ENCODE measurements at regions not wholly inside any gene's neighbourhood (a gene's known extent, or its start where the extent isn't known, plus 50 kb on each side); places are given as distances from the start of the nearest gene placed in this dataset.
"Not testable (repeated sequence)": the region's sequence is repeated elsewhere in the genome, so short reads cannot be mapped to it uniquely, and the experiment has no call there.

- no peak for DNase-seq (ENCODE audit: low read depth in 1 of 2, low spot score in 1 of 2)
Observed at GRCh38 chr5:77910602-77911188, 134.6 kb upstream of the TBCA start.

- DNase-seq (ENCODE audit: low read depth in 1 of 2, low spot score in 1 of 2) = no peak
Observed at GRCh38 chr5:77909237-77909636, 133.1 kb upstream of the TBCA start.

DNA sequence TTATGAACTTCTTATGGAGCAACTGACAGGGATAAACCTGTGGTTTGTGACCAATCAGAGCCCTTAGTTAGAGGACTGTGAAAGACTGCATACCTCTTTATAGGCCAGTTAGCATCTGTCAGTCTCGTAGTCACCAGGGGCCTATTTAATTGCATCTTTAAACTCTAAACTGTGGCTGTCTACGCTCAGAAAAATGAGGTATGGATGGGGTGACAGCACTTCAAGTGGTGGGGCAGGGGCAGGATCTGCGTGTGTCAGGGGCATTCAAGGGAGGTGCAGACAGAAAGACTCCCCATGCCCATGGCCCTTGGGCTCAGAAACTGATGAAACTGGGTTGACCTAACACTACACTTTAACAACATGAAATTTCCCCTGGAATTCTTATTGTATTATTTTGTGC lies 132.6 kb upstream of the TBCA start:
- DNase-seq (ENCODE audit: low read depth in 1 of 2, low spot score in 1 of 2) = no peak

- no peak for DNase-seq (ENCODE audit: low read depth in 1 of 2, low spot score in 1 of 2)
Observed at GRCh38 chr5:77907786-77908185, 131.6 kb upstream of the TBCA start.

DNA sequence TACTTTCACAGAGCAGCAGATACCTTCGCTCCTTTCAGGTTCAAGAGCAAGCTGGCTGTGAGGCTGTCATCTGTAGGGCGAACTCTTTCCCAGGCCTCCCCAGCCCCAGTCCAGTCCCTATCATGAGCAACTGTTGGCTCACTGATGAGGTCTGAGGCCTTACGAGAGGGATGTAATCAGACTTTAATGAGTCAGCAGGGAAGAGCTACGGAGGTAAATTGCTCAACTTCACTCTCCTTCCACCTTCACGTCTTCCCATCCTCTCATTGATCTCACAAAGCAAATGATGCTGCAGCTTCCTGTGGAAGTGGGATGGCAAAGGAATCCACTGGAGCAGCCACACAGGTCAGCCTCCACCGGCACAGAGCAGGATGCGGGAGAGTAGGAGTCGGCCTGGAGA lies 130.7 kb upstream of the TBCA start:
- DNase-seq (ENCODE audit: low read depth in 1 of 2, low spot score in 1 of 2) = no peak

GRCh38 chr5:77904362-77904761 lies 128.2 kb upstream of the TBCA start:
- DNase-seq (ENCODE audit: low read depth in 1 of 2, low spot score in 1 of 2) = no peak

GRCh38 chr5:77900691-77901090 lies 124.6 kb upstream of the TBCA start:
- DNase-seq (ENCODE audit: low read depth in 1 of 2, low spot score in 1 of 2) = no peak

- DNase-seq (ENCODE audit: low read depth in 1 of 2, low spot score in 1 of 2) = no peak
Observed at GRCh38 chr5:77898385-77898784, 122.2 kb upstream of the TBCA start.

DNA sequence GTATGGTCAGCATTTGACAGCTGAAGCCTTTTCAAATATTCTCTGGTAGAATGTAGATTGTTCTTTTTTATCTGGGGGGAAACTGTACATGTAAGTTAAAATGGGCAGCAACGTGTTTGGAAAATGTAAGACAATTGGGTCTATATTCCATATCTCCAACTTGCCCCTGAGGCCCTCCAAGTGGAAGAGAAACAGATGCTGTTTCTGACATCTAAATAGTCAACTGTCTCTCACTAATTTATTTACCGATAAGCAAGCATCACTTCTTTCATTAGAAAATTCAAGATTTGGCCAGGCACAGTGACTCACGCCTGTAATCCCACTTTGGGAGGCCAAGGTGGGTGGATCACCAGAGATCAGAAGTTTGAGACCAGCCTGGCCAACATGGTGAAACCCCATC lies 120.2 kb upstream of the TBCA start:
- no peak for DNase-seq (ENCODE audit: low read depth in 1 of 2, low spot score in 1 of 2)

DNA sequence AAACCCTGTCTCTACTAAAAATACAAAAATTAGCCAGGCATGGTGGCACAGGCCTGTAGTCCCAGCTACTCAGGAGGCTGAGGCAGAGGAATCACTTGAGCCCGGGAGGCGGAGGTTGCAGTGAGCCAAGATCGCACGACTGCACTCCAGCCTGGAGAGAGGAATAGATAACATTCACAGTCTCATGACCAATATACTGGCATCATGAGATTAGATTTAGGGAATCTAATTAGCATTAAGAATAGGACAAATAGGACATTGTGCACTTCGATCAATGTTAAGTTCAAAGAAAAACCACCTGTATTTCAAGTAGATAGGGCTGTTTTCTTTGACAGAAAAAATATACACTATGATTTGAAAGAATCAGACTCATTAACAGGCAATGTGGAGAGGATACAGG lies 118.0 kb upstream of the TBCA start:
- DNase-seq (ENCODE audit: low read depth in 1 of 2, low spot score in 1 of 2) = not testable (repeated sequence)

- no peak for DNase-seq (ENCODE audit: low read depth in 1 of 2, low spot score in 1 of 2)
Observed at GRCh38 chr5:77893225-77893860, 117.2 kb upstream of the TBCA start.

DNA sequence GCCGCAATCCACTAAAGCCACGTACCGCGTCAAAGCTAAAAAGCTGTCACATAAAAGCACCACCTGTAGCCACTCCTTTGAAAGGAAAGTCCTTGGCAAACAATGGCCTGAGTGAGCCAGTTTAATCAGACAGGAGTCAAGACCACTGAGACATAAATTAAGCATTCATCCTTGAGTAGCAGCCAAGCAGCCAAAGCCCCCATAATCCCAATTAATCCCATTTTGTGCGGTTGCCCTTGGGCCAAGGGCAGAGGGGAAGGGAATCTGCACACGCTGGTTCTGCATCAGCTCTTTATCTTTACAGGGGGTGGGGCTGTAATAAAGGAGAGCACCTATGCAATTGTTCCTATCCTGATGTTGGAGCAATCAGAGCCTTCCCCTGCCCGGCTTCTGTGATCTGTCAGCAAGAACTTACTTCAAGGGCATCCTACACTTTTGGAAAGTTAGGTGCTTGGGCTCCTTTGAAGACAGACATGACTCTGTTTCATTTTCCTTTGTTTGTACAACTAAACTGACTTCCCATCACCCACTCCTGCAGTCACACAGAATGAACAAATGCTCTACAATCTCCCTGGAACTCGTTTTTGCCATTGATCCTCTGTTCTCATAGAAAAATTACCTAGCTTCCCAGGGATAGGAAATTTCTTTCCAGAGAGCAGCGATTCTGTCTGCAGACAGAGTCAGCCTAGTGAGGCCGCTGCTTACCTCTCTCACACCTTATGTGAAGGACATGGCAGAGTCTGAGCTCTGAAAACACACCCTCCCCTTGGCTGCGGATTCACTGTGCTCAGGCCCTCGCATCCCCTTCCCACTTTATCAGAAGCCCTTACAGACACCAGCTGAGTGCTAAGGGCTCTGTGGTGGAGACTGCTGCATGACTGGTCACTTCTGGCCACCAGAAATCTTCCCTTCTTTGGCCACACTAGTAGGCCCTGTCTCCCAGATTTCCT lies 116.2 kb upstream of the TBCA start:
- DNase-seq (ENCODE audit: low read depth in 1 of 2, low spot score in 1 of 2) = no peak

DNA sequence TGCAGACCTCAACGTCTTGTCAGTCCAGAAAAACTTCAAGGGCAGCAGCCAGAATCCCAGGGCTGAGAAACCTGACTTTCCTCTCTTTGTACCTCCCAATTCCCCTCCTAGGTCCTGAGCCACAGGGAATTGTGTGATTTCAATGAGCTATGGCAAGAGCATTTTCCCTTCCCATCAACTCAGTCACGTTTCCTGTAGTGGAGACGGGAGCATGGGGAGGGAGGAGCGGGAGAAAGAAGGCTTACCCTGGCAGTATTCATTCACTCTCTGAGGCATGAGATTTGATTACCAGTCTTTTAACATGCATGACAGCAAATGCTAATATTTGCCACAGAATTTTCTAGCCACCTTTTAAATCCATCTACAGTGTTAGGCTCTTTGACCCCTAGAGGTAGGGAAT lies 109.4 kb upstream of the TBCA start:
- DNase-seq (ENCODE audit: low read depth in 1 of 2, low spot score in 1 of 2) = no peak

GRCh38 chr5:77882670-77883257 lies 106.6 kb upstream of the TBCA start:
- no peak for DNase-seq (ENCODE audit: low read depth in 1 of 2, low spot score in 1 of 2)

DNA sequence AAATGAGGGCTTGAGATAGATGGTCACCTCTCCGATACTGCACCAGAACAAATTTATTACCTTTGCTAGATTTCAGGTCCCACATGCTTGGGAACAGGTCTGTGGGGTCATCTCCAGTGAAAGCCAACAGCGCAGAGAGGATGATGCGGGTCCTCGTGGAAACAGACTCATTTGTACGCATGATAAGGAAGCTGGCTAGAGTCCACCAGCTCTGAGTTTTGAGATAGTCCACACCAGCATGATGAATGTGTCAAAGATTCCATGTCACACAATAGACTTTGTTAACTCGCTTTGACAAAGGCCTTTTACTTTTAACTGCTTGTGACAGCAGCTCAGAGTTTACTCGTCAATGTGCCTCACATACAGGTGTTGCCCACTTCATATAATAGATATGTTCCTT lies 105.4 kb upstream of the TBCA start:
- DNase-seq (ENCODE audit: low read depth in 1 of 2, low spot score in 1 of 2) = no peak

GRCh38 chr5:77877516-77878355 lies 101.6 kb upstream of the TBCA start:
- DNase-seq (ENCODE audit: low read depth in 1 of 2, low spot score in 1 of 2) = no peak

- no peak for DNase-seq (ENCODE audit: low read depth in 1 of 2, low spot score in 1 of 2)
Observed at GRCh38 chr5:77876862-77877502, 100.8 kb upstream of the TBCA start.

DNA sequence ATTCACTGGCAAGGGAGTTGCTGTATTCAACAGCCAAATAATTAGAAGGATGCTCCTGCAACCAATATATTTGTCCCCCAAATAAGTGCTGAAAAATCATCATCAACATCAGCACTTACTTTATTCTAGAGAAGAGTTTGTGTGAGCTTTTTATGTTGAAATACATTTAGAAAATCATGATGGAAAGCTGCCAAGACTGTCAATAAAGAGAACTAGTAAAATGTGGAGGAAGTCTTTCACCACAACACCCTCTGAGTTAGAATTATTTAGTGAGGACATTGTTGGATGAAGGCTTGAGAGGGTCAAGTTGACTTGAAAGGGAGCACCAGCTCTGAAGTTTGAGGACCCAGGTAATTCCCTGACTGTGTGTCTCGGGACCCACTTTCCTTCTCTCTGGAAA lies 100.2 kb upstream of the TBCA start:
- no peak for DNase-seq (ENCODE audit: low read depth in 1 of 2, low spot score in 1 of 2)

GRCh38 chr5:77874691-77875090 lies 98.6 kb upstream of the TBCA start:
- no peak for DNase-seq (ENCODE audit: low read depth in 1 of 2, low spot score in 1 of 2)

DNA sequence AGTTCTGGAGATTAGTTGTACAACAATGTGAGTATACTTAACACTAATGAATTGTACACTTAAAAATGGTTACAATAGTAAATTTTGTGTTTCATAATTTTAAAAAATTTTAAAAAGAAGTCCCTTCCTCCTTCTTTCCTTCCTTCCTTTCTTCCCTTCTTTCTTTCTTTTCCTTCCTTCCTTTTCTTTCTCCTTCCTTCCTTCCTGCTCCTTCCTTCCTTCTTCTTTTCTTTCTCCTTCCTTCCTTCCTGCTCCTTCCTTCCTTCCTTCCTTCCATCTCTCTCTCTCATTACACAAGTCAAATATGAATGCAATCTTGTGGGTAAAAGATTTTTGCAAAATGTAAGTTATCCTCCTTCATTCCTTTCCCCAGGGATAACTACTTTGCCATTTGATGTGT lies 97.1 kb upstream of the TBCA start:
- DNase-seq (ENCODE audit: low read depth in 1 of 2, low spot score in 1 of 2) = no peak
